ENCODE measurements at regions not wholly inside any gene's neighbourhood (a gene's known extent, or its start where the extent isn't known, plus 50 kb on each side); places are given as distances from the start of the nearest gene placed in this dataset.
"Not testable (repeated sequence)": the region's sequence is repeated elsewhere in the genome, so short reads cannot be mapped to it uniquely, and the experiment has no call there.

- intact Hi-C loops (cut with DNase I): no loop called here
- no peak for DNase-seq (ENCODE audit: low spot score)
Measured at GRCh38 chr11:21986361-21986760, 206.5 kb upstream of the ANO5 start.

- no peak for DNase-seq (ENCODE audit: low spot score)
- intact Hi-C loops (cut with DNase I): no loop called here
Measured at GRCh38 chr11:21987261-21987660, 205.6 kb upstream of the ANO5 start.

GRCh38 chr11:21988477-21988876 is 204.4 kb upstream of the ANO5 start:
- intact Hi-C loops (cut with DNase I): no loop called here
- DNase-seq (ENCODE audit: low spot score): no peak

- DNase-seq (ENCODE audit: low spot score); intact Hi-C loops (cut with DNase I): not testable (repeated sequence)
Measured at GRCh38 chr11:22001803-22002202, 191.1 kb upstream of the ANO5 start.

GRCh38 chr11:22006901-22007300 is 186.0 kb upstream of the ANO5 start:
- intact Hi-C loops (cut with DNase I): no loop called here
- no peak for DNase-seq (ENCODE audit: low spot score)

- intact Hi-C loops (cut with DNase I): no loop called here
- no peak for DNase-seq (ENCODE audit: low spot score)
Measured at GRCh38 chr11:22031791-22032190, 161.1 kb upstream of the ANO5 start.

GRCh38 chr11:22037505-22037904 is 155.4 kb upstream of the ANO5 start:
- intact Hi-C loops (cut with DNase I): no loop called here
- DNase-seq (ENCODE audit: low spot score): no peak

- intact Hi-C loops (cut with DNase I): no loop called here
- no peak for DNase-seq (ENCODE audit: low spot score)
Measured at GRCh38 chr11:22041039-22041438, 151.8 kb upstream of the ANO5 start.

GRCh38 chr11:22042081-22042480 is 150.8 kb upstream of the ANO5 start:
- no peak for DNase-seq (ENCODE audit: low spot score)
- intact Hi-C loops (cut with DNase I): no loop called here

- no peak for DNase-seq (ENCODE audit: low spot score)
- intact Hi-C loops (cut with DNase I): no loop called here
Measured at GRCh38 chr11:22044126-22044525, 148.8 kb upstream of the ANO5 start.

- DNase-seq (ENCODE audit: low spot score): no peak
- intact Hi-C loops (cut with DNase I): no loop called here
Measured at GRCh38 chr11:22049276-22049675, 143.6 kb upstream of the ANO5 start.

GRCh38 chr11:22065472-22065871 is 127.4 kb upstream of the ANO5 start:
- intact Hi-C loops (cut with DNase I): no loop called here
- DNase-seq (ENCODE audit: low spot score): no peak

- DNase-seq (ENCODE audit: low spot score): no peak
- intact Hi-C loops (cut with DNase I): no loop called here
Measured at GRCh38 chr11:22069844-22070243, 123.0 kb upstream of the ANO5 start.

GRCh38 chr11:22076271-22076930 is 116.5 kb upstream of the ANO5 start:
- intact Hi-C loops (cut with DNase I): no loop called here
- DNase-seq (ENCODE audit: low spot score): no peak

GRCh38 chr11:22078063-22078462 is 114.8 kb upstream of the ANO5 start:
- DNase-seq (ENCODE audit: low spot score): no peak
- intact Hi-C loops (cut with DNase I): no loop called here

- intact Hi-C loops (cut with DNase I): no loop called here
- DNase-seq (ENCODE audit: low spot score): no peak
Measured at GRCh38 chr11:22079133-22079872, 113.6 kb upstream of the ANO5 start.

GRCh38 chr11:22082178-22082577 is 110.7 kb upstream of the ANO5 start:
- DNase-seq (ENCODE audit: low spot score): no peak
- intact Hi-C loops (cut with DNase I): no loop called here

GRCh38 chr11:22082788-22083187 is 110.1 kb upstream of the ANO5 start:
- DNase-seq (ENCODE audit: low spot score): no peak

GRCh38 chr11:22084056-22084455 is 108.8 kb upstream of the ANO5 start:
- DNase-seq (ENCODE audit: low spot score): no peak
- intact Hi-C loops (cut with DNase I): no loop called here

More at GRCh38 chr11:22082788-22083187, 110.1 kb upstream of the ANO5 start:
- intact Hi-C loops (cut with DNase I): no loop called here

- no peak for DNase-seq (ENCODE audit: low spot score)
- intact Hi-C loops (cut with DNase I): no loop called here
Measured at GRCh38 chr11:22084564-22084963, 108.3 kb upstream of the ANO5 start.

- DNase-seq (ENCODE audit: low spot score): no peak
- intact Hi-C loops (cut with DNase I): no loop called here
Measured at GRCh38 chr11:22089609-22090008, 103.3 kb upstream of the ANO5 start.
